ENCODE measurements at regions not wholly inside any gene's neighbourhood (a gene's known extent, or its start where the extent isn't known, plus 50 kb on each side); places are given as distances from the start of the nearest gene placed in this dataset.

- TF ChIP-seq CTCF (IDR thresholded peaks at IDR 0.05; ENCODE audit: low read depth, low read length), result no peak
- no peak for TF ChIP-seq MAX (IDR thresholded peaks at IDR 0.05; ENCODE audit: low read depth, low read length)
- TF ChIP-seq POLR2A (IDR thresholded peaks at IDR 0.05; ENCODE audit: extremely low read depth, insufficient read length), result no peak
- TF ChIP-seq MYC (IDR thresholded peaks at IDR 0.05; ENCODE audit: low read depth, low read length), result no peak
- H3K4me3 ChIP-seq (ENCODE audit: low read depth, low read length), result no peak overlapping the region
- DNase-seq (ENCODE audit: low read depth), result no peak
Observed at GRCh38 chr13:72545030-72545719, 182.3 kb downstream of the MZT1 start.

- no peak for DNase-seq (ENCODE audit: low read depth)
- H3K4me3 ChIP-seq (ENCODE audit: low read depth, low read length), result no peak overlapping the region
- TF ChIP-seq CTCF (IDR thresholded peaks at IDR 0.05; ENCODE audit: low read depth, low read length), result no peak
Observed at GRCh38 chr13:72544042-72544441, 183.4 kb downstream of the MZT1 start.

- TF ChIP-seq POLR2A (IDR thresholded peaks at IDR 0.05; ENCODE audit: extremely low read depth, insufficient read length), result no peak
- no peak for TF ChIP-seq MYC (IDR thresholded peaks at IDR 0.05; ENCODE audit: low read depth, low read length)
- TF ChIP-seq MAX (IDR thresholded peaks at IDR 0.05; ENCODE audit: low read depth, low read length), result no peak
- no peak for TF ChIP-seq CTCF (IDR thresholded peaks at IDR 0.05; ENCODE audit: low read depth, low read length)
- H3K4me3 ChIP-seq (ENCODE audit: low read depth, low read length), result no peak overlapping the region
- DNase-seq (ENCODE audit: low read depth), result no peak
Observed at GRCh38 chr13:72542241-72542640, 185.2 kb downstream of the MZT1 start.

GRCh38 chr13:72541674-72542073 lies 185.8 kb downstream of the MZT1 start:
- TF ChIP-seq CTCF (IDR thresholded peaks at IDR 0.05; ENCODE audit: low read depth, low read length), result no peak
- no peak for TF ChIP-seq MAX (IDR thresholded peaks at IDR 0.05; ENCODE audit: low read depth, low read length)
- TF ChIP-seq MYC (IDR thresholded peaks at IDR 0.05; ENCODE audit: low read depth, low read length), result no peak
- TF ChIP-seq POLR2A (IDR thresholded peaks at IDR 0.05; ENCODE audit: extremely low read depth, insufficient read length), result no peak

GRCh38 chr13:72540881-72541280 lies 186.5 kb downstream of the MZT1 start:
- TF ChIP-seq MAX (IDR thresholded peaks at IDR 0.05; ENCODE audit: low read depth, low read length), result no peak
- no peak for TF ChIP-seq CTCF (IDR thresholded peaks at IDR 0.05; ENCODE audit: low read depth, low read length)
- no peak for TF ChIP-seq POLR2A (IDR thresholded peaks at IDR 0.05; ENCODE audit: extremely low read depth, insufficient read length)
- no peak for TF ChIP-seq MYC (IDR thresholded peaks at IDR 0.05; ENCODE audit: low read depth, low read length)
- DNase-seq (ENCODE audit: low read depth), result no peak
- no peak overlapping the region for H3K4me3 ChIP-seq (ENCODE audit: low read depth, low read length)

More at GRCh38 chr13:72541674-72542073, 185.8 kb downstream of the MZT1 start:
- no peak for DNase-seq (ENCODE audit: low read depth)
- H3K4me3 ChIP-seq (ENCODE audit: low read depth, low read length), result no peak overlapping the region

GRCh38 chr13:72539925-72540324 lies 187.5 kb downstream of the MZT1 start:
- DNase-seq (ENCODE audit: low read depth), result no peak
- no peak overlapping the region for H3K4me3 ChIP-seq (ENCODE audit: low read depth, low read length)
- TF ChIP-seq POLR2A (IDR thresholded peaks at IDR 0.05; ENCODE audit: extremely low read depth, insufficient read length) (no peak), MAX (IDR thresholded peaks at IDR 0.05; ENCODE audit: low read depth, low read length) (no peak), CTCF (IDR thresholded peaks at IDR 0.05; ENCODE audit: low read depth, low read length) (no peak), MYC (IDR thresholded peaks at IDR 0.05; ENCODE audit: low read depth, low read length) (no peak)
